HG02763 (cell line): ENCODE measurements at regions not wholly inside any gene's neighbourhood (a gene's known extent, or its start where the extent isn't known, plus 50 kb on each side); places are given as distances from the start of the nearest gene placed in this dataset.

ENCODE experiments used
- ATAC-seq: cut with Tn5 transposase; IDR thresholded peaks from one replicate; pipeline ENCODE4 v1.9.1; 2021; ENCODE audit warnings: mild to moderate bottlenecking, moderate library complexity; ENCODE audit not compliant: unreplicated experiment

- ATAC-seq = no peak
These were observed 108.5 kb upstream of the NHSL1 start for GRCh38 chr6:138607478-138608433.

GRCh38 chr6:138608896-138609295 lies 109.6 kb upstream of the NHSL1 start:
- ATAC-seq = no peak

- ATAC-seq = no peak
These were observed 110.6 kb upstream of the NHSL1 start for GRCh38 chr6:138609801-138610430.

- no peak for ATAC-seq
These were observed 111.5 kb upstream of the NHSL1 start for GRCh38 chr6:138610816-138611215.

GRCh38 chr6:138614151-138614550 lies 114.9 kb upstream of the NHSL1 start:
- no peak for ATAC-seq

GRCh38 chr6:138618168-138618567 lies 118.9 kb upstream of the NHSL1 start:
- no peak for ATAC-seq

- no peak for ATAC-seq
These were observed 121.3 kb upstream of the NHSL1 start for GRCh38 chr6:138620630-138621029.

GRCh38 chr6:138622967-138623366 lies 123.7 kb upstream of the NHSL1 start:
- no peak for ATAC-seq

GRCh38 chr6:138631566-138631965 lies 132.3 kb upstream of the NHSL1 start:
- ATAC-seq = no peak

GRCh38 chr6:138637822-138638221 lies 135.7 kb upstream of the CCDC28A start:
- no peak for ATAC-seq

- no peak for ATAC-seq
These were observed 135.0 kb upstream of the CCDC28A start for GRCh38 chr6:138638604-138639003.

- ATAC-seq = no peak
These were observed 133.5 kb upstream of the CCDC28A start for GRCh38 chr6:138640028-138640427.

- no peak for ATAC-seq
These were observed 130.4 kb upstream of the CCDC28A start for GRCh38 chr6:138643210-138643609.

GRCh38 chr6:138645976-138646640 lies 127.5 kb upstream of the CCDC28A start:
- ATAC-seq = no peak

- no peak for ATAC-seq
These were observed 126.6 kb upstream of the CCDC28A start for GRCh38 chr6:138647006-138647405.

- no peak for ATAC-seq
These were observed 125.4 kb upstream of the CCDC28A start for GRCh38 chr6:138648127-138648526.

GRCh38 chr6:138651491-138651890 lies 122.1 kb upstream of the CCDC28A start:
- no peak for ATAC-seq

- no peak for ATAC-seq
These were observed 120.7 kb upstream of the CCDC28A start for GRCh38 chr6:138652824-138653223.

GRCh38 chr6:138653435-138653834 lies 120.1 kb upstream of the CCDC28A start:
- ATAC-seq = no peak

- peak; percentile 88 for ATAC-seq
These were observed 118.6 kb upstream of the CCDC28A start for GRCh38 chr6:138654715-138655634.

- ATAC-seq = no peak
These were observed 117.7 kb upstream of the CCDC28A start for GRCh38 chr6:138655828-138656227.
